Lower lobe of right lung (tissue), 2 donors: ENCODE measurements at regions not wholly inside any gene's neighbourhood (a gene's known extent, or its start where the extent isn't known, plus 50 kb on each side); places are given as distances from the start of the nearest gene placed in this dataset.

ENCODE experiments used
- ATAC-seq, 2 donors: fragments of 200-7000 bp; cut with Tn5 transposase; one replicate each; pipeline ENCODE4 v1.9.1; 2020 to 2022; ENCODE audit warnings: mild to moderate bottlenecking in 2 of 2, moderate library complexity in 2 of 2
- DNase-seq: peaks from one replicate; pipeline ENCODE4 v3.0.0-alpha.2; 2020
- H3K27ac ChIP-seq: fragments of 200-600 bp; one replicate; pipeline ENCODE4 v1.8.0; 2022
- H3K27me3 ChIP-seq: fragments of 200-600 bp; one replicate; pipeline ENCODE4 v1.8.0; 2022; ENCODE audit warnings: low read depth
- H3K36me3 ChIP-seq: fragments of 200-600 bp; one replicate; pipeline ENCODE4 v1.8.0; 2022; ENCODE audit warnings: mild to moderate bottlenecking
- H3K4me1 ChIP-seq: fragments of 200-600 bp; one replicate; pipeline ENCODE4 v1.8.0; 2022
- H3K4me3 ChIP-seq: fragments of 200-600 bp; one replicate; pipeline ENCODE4 v1.8.0; 2022; ENCODE audit warnings: mild to moderate bottlenecking
- H3K9me3 ChIP-seq: fragments of 200-600 bp; one replicate; pipeline ENCODE4 v1.8.0; 2022
- intact Hi-C: fragments of 100-400 bp; cut with DNase I; formaldehyde crosslinking; loops from one replicate; pipeline ENCODE4 v1.11.0; 2022
- TF ChIP-seq, protein P1 (sequence below): fragments of 200-600 bp; IDR thresholded peaks from one replicate; pipeline ENCODE4 v1.8.0; 2022; ENCODE audit warnings: antibody characterized with exemption, mild to moderate bottlenecking
- donor health status: DM: no; HTN: yes; CAD: no; lungs with severe emphysema.

DNA sequence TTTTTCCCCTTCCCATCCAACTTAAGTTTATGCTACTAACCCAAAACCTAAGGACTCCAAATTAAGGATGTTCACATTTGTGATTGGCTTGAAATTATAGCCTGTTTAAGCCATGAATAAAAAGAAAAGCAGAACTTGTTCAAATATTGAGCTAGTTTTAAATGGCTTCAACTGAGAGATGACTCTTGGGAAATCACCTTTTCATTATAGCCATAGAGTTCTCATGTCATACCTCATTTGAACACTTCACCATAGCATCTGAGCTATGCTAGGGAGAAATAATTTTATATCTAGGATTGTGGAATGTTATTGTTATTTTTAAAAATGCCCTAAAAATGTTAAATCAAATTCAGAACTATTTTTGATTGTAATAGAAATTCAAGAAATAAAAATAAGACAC lies 409.2 kb upstream of the RARB start:
- no peak overlapping the region for H3K4me3 ChIP-seq
- TF ChIP-seq, protein P1, sequence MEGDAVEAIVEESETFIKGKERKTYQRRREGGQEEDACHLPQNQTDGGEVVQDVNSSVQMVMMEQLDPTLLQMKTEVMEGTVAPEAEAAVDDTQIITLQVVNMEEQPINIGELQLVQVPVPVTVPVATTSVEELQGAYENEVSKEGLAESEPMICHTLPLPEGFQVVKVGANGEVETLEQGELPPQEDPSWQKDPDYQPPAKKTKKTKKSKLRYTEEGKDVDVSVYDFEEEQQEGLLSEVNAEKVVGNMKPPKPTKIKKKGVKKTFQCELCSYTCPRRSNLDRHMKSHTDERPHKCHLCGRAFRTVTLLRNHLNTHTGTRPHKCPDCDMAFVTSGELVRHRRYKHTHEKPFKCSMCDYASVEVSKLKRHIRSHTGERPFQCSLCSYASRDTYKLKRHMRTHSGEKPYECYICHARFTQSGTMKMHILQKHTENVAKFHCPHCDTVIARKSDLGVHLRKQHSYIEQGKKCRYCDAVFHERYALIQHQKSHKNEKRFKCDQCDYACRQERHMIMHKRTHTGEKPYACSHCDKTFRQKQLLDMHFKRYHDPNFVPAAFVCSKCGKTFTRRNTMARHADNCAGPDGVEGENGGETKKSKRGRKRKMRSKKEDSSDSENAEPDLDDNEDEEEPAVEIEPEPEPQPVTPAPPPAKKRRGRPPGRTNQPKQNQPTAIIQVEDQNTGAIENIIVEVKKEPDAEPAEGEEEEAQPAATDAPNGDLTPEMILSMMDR = no peak
- no peaks in the 10 kb centered on the region for H3K9me3 ChIP-seq
- ATAC-seq (no peak), DNase-seq (no peak)
- intact Hi-C loops = no loop called here
- no peak overlapping the region for H3K27ac ChIP-seq
- H3K36me3 ChIP-seq = no peaks in the 10 kb centered on the region
- no peaks in the 10 kb centered on the region for H3K4me1 ChIP-seq
- no peaks in the 10 kb centered on the region for H3K27me3 ChIP-seq

DNA sequence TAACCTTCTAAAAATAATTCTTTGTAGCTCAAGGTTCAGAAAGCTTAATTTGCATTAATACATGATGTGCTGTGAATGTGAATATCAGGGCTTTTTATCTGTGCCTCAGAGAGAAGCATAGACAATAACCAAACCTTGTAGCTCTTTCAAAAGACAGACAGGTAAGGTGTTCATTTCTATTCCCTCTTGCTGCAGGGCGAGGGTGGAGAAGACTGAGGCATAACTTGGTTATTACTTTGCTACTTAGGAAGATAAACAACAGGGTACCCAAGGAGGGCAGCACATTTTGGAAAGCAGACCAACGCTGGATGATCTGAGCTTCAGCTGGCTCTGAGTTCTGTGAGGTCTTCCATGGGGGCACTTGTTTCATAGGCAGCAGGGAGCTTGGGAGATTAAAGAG lies 408.6 kb upstream of the RARB start:
- Histone ChIP-seq H3K4me1 (no peaks in the 10 kb centered on the region), H3K36me3 (no peaks in the 10 kb centered on the region), H3K9me3 (no peaks in the 10 kb centered on the region), H3K4me3 (no peak overlapping the region), H3K27me3 (no peaks in the 10 kb centered on the region), H3K27ac (no peak overlapping the region)
- TF ChIP-seq, protein P1 = no peak
- intact Hi-C loops = no loop called here
- ATAC-seq = no peak
- no peak for DNase-seq

DNA sequence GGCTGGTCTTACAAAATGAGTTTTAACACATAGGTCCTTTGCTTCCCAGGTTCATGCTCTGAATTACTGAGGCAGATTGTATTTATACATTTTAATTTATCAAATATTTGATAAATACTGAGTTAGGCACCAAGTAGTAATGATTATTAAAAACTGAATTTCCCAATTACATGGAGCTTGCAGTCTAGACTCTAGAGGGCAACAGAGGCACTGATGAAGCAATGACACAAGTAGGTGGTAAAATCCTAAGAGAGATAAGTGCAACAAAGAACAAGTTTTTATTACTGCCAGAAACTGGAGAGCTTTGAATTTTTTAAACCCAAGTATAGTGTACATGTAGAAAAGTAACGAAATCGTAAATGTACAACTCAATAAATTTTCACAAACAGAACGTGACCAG lies 406.2 kb upstream of the RARB start:
- no peaks in the 10 kb centered on the region for H3K36me3 ChIP-seq
- H3K4me3 ChIP-seq = no peak overlapping the region
- TF ChIP-seq, protein P1 = peak; percentile 51
- no peaks in the 10 kb centered on the region for H3K27me3 ChIP-seq
- no peaks in the 10 kb centered on the region for H3K9me3 ChIP-seq
- no peak for DNase-seq
- H3K4me1 ChIP-seq = no peaks in the 10 kb centered on the region
- ATAC-seq = peak; percentile 37 to 38
- intact Hi-C loops = no loop called here
- H3K27ac ChIP-seq = no peak overlapping the region

DNA sequence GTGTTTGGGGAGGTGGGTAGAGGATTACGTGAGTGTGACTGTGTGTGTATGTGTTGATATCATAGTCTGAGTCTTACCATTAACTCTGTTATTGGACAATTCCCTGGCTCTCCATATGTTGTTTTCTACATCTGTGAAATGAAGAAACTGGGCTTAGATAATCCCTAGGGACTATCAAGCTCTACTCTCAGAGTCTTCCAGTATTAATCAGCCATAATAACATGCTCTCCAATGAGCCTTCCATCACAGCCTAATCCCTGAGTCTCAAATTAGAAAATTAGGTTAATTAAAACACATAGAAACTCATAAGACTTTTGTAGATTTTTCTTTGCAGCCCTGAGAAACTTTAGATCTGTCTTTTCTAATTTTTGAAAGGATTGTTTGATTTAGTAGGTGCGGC lies 404.2 kb upstream of the RARB start:
- Histone ChIP-seq H3K27ac (no peak overlapping the region), H3K9me3 (no peaks in the 10 kb centered on the region), H3K4me1 (no peaks in the 10 kb centered on the region), H3K36me3 (no peaks in the 10 kb centered on the region), H3K4me3 (no peak overlapping the region), H3K27me3 (no peaks in the 10 kb centered on the region)
- intact Hi-C loops = no loop called here
- TF ChIP-seq, protein P1 = no peak
- ATAC-seq (no peak), DNase-seq (no peak)

DNA sequence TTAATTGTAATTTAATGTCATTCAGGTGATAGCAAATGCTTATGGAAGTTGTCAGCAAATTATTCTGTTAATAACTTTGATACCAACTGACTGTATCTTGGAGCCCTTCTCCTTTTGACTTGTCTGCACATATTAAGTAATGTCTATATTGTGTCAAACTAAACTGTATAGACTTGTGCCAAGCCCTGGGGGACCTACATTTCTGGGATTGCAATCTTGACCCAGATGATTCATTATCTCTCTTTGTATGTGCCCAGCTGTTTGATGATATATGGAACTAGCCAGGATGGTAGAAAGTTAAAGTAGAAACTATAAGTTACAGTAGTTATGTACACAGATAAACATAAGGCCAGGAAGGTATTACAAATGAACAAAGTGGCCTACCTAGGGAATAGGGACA lies 402.8 kb upstream of the RARB start:
- H3K4me3 ChIP-seq = no peak overlapping the region
- no peaks in the 10 kb centered on the region for H3K9me3 ChIP-seq
- H3K27ac ChIP-seq = no peak overlapping the region
- TF ChIP-seq, protein P1 = no peak
- intact Hi-C loops = no loop called here
- no peaks in the 10 kb centered on the region for H3K27me3 ChIP-seq
- DNase-seq = no peak
- no peaks in the 10 kb centered on the region for H3K4me1 ChIP-seq
- H3K36me3 ChIP-seq = no peaks in the 10 kb centered on the region
- ATAC-seq = no peak

DNA sequence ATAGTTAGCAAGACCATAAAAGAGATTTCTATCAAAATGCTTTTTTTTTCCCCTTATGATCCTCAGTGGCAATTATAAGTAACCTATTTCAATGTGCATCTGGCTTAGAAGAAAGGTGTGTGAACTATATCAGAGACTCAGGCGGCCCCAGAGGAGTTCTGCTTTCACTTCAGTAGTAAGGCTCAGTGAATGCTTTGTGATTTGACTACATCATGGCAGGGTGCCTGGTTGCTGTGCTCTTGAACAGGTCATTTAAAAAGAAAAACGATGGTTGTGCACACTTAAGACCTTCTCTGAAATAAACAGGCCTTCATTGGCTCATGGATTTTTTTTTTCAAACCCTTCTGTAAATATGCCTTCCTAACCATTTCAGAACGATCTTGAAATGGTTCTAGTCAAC lies 400.4 kb upstream of the RARB start:
- Histone ChIP-seq H3K4me1 (no peaks in the 10 kb centered on the region), H3K4me3 (no peak overlapping the region)
- intact Hi-C loops = no loop called here

More for the DNA sequence above, 400.4 kb upstream of the RARB start:
- Histone ChIP-seq H3K36me3 (no peaks in the 10 kb centered on the region), H3K9me3 (no peaks in the 10 kb centered on the region), H3K27ac (no peak overlapping the region), H3K27me3 (no peaks in the 10 kb centered on the region)
- TF ChIP-seq, protein P1 = no peak
- DNase-seq (no peak), ATAC-seq (peak; percentile 21 to 35)
